GM19372 (cell line): ENCODE measurements at regions not wholly inside any gene's neighbourhood (a gene's known extent, or its start where the extent isn't known, plus 50 kb on each side); places are given as distances from the start of the nearest gene placed in this dataset.
"Not testable (repeated sequence)": the region's sequence is repeated elsewhere in the genome, so short reads cannot be mapped to it uniquely, and the experiment has no call there.

ENCODE experiments used
- ATAC-seq: cut with Tn5 transposase; IDR thresholded peaks from one replicate; pipeline ENCODE4 v1.9.1; 2021; ENCODE audit warnings: mild to moderate bottlenecking, low read depth, moderate library complexity; ENCODE audit not compliant: unreplicated experiment

DNA sequence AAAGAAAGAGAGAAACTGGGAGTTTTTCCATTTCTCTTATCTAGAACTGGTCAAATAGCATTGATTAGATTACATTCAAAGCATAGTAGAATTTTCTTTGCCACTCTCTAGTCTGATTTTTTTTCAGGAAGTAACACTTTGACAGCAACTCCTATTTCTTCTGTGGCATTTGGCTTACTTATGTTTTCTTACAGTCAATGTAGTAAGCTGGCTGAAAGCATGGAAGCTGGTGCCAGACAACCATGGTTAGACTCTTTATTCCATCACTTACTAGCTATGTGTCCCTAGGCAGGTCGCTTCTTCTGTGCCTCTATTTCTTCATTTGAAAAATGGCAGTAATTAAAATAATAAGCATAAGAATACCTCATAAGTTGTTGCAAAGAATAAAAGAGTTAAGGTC, 54.2 kb upstream of the OPRM1 start:
- no peak for ATAC-seq

DNA sequence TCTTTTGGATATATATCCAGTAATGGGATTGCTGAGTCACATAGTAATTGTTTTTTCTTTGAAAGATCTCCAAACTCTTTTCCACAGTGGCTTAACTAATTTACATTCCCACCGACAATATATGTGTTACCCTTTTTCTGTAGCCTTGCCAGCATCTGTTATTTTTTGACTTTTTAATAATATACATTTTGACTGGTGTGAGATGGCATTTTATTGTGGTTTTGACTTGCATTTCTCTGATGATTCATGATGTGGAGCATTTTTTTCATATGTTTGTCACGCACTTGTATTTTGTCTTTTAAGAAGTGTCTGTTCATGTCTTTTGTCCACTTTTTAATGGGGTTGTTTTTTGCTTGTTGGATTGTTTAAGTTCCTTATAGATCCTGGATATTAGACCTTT, 58.9 kb upstream of the OPRM1 start:
- ATAC-seq = no peak

DNA sequence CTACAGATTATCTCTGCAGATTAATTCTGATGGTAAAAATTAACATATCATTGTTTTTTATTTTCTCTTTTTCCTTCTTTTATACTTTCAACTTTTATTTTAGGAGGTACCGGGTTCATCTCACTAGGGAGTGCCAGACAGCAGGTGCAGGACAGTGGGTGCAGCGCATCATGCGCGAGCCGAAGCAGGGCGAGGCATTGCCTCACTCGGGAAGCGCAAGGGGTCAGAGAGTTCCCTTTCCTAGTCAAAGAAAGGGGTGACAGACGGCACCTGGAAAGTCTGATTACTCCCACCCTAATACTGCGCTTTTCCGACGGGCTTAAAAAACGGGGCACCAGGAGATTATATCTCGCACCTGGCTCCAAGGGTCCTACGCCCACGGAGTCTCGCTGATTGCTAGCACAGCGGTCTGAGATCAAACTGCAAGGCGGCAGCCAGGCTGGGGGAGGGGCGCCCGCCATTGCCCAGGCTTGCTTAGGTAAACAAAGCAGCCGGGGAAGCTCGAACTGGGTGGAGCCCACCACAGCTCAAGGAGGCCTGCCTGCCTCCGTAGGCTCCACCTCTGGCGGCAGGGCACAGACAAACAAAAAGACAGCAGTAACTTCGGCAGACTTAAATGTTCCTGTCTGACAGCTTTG, 60.0 kb upstream of the OPRM1 start:
- ATAC-seq = not testable (repeated sequence)

DNA sequence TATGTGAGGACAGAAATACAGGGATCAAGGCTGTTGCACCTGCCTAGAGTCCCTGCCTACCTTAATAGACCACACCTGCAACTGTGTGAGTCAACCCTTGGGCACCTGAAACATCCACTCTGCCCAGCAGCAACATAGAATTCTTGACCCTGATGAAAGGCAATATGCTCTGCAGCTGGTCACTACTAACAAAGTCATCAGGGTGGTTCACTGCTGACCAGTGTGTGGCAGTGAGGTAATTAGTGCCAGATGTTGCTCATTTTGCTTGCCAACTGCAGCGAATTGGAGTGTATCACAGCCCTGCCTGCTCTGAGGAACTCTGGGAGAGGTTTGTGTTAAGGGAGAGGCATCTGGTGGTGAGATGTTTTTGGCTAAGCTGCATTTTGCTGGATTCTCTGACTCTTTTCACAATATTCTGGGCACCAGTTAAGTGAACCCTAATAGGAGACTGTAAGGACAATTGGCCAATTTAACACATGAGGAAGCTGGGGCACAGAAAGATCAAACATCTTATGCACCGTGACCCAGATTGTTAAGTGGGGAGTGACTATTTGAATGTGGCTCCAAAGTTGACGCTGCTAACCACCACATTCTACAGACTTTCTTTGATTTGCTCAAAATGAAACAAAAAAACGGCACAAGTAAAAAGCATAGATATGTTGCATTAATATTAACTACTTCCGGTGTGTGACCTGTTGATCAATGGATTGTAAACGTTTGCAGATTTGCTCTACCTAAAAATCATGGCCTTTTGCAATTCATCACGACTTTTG, 61.9 kb upstream of the OPRM1 start:
- ATAC-seq = no peak

DNA sequence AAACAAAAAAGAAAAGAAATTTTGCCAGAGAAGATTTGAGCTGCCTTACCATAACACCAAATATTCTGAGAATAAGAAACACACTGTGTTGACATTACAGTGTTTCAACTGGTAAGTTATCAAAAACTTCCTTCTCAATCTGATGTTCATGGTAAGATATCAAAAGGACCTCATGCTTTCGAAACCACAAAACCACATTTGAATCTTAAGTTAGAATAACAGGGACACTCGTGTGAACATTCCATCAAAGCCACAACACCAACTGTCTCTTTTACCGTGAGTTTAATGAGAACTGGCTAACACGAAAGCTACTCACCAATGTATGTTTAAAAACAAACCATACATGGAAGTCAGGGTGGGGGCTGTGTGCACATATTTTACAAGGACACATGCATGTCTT, 73.0 kb upstream of the OPRM1 start:
- no peak for ATAC-seq

DNA sequence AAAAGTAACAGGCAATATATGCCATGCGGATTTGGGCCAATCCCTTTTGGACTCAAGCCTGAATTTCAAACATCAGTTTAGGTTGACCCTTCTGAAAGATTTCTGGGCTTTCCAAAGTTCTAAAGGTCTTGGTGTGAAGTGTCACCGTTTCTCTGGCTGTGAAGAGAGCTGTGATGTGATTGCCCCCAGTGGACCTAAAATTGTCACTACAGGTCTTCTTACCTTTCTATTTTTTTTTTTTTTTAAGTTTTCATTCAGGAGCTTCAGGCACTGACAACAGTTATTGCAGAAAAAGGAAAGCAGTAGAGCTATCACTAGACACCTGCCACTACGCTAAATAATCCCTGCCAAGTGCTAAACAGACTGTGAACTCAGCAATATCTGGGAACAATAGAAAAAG, 75.7 kb upstream of the OPRM1 start:
- no peak for ATAC-seq

DNA sequence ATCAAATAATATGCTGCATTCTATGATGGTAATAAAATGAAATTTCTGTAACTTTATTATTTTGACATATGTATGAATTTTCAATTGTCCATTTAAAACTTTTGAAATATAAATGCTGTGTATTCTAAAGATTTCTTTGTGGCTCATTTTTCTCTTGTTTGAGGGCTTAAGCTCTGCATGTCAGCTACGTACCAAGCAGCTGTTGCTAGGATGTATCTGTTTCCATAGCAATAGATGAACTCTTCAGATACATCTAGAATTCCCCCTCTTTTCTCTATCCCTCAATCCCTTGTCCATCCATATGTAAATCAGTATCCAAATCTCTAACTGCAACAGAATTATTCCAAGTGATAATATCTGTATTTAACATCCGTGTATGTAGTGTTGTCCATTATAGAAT, 76.5 kb upstream of the OPRM1 start:
- no peak for ATAC-seq

DNA sequence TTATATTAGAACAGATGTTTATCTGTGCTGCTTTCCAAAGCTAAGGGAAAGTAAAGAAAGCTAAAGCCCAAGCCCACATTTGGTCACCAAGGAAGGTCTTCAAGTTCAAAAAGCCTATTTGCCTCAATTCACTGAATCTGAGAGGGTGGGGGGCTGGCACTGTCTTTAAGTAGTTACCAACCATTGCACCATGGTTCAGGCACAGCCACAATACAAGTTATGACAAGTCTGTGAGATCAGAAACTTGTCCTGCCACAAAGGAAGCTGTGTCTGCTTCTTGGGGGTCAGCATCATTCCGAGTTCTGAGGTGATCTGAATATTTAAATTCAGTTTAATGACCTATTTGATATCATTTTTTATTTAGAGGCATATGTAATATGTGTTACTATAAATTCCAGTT, 78.3 kb upstream of the OPRM1 start:
- no peak for ATAC-seq

DNA sequence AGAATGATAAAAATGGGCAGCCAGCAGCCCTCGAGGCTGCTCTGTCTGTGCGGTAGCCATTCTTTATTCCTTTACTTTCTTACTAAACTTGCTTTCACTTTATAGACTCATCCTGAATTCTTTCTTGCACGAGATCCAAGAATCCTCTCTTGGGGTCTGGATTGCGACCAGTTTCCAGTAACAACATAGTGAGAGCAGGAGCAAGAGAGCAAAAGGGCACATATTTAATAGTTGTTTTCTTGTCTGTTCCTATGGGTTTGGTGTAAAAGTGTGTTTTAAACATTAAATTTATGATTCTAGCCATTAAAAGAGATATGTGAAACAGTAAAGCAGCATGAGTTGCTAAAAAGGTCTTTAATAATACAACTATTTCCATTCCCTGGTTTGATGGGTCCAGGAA, 78.8 kb upstream of the OPRM1 start:
- no peak for ATAC-seq

DNA sequence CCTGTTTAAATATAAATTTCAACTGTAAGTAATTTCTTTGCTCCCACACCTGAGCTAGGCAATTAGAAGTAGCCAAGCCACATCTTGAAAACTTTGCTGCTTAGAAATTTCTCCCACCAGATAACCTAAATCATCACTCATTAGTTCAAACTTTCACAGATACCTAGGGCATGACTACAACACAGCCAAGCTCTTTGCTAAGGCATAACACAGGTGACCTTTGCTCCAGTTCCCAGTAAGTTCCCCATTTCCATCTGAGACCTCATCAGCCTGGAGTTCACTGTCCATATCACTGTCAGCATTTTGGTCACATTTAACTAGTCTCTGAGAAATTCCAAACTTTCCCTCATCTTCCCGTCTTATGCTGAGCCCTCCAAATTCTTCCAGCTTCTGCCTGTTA, 79.8 kb upstream of the OPRM1 start:
- ATAC-seq = no peak

DNA sequence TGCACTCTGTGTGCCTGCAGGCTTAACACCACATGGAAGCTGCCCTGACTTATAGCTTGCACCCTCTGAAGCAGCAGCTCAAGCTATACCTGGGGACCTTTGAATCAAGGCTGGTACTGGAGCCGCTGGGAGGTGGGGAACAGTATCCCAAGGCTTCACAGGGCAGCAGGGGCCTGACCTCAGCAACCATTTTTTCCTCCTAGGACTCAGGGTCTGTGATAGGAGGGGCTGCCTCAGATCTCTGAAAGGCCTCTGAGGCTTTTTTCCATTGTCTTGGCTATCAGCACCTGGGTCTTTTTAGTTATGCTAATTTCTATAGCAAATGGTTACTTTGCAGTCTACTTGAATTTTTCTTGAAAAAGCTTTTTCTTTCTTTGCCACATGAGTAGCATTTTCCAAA, 80.2 kb upstream of the OPRM1 start:
- no peak for ATAC-seq

DNA sequence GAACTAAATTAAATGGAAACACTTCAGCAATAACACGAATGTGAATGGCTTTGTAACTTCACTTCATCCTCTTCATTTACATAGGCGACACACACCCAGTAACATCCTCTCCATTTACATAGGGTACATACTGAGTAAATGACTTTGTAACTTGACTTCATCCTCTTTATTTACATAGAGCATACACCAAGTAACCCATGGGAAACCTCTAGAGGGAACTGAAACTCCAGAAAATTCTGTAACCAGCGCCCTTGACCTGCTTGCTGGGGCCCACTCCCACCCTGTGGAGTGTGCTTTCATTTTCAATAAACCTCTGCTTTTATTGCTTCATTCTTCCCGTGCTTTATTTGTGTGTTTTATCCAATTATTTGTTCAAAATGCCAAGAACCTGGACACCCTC, 81.6 kb upstream of the OPRM1 start:
- ATAC-seq = peak; percentile 95

DNA sequence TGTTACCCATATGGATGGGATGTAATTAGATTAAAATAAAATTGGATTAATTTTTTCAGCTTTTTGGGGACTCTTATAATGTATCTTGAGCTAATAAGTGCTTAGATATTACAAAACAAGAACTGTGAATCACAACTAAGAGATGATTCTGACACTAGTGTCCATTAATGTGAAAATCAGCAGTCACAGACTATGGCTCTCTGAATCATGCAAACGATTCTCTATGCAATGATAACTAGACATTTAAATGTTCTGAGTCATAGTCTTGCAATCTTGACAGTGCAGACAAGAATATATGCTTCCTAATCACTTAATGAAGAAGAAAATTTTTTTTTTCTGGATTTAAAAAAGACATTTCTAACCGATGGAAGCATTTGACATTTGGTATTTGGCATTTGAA, 82.2 kb upstream of the OPRM1 start:
- ATAC-seq = no peak

DNA sequence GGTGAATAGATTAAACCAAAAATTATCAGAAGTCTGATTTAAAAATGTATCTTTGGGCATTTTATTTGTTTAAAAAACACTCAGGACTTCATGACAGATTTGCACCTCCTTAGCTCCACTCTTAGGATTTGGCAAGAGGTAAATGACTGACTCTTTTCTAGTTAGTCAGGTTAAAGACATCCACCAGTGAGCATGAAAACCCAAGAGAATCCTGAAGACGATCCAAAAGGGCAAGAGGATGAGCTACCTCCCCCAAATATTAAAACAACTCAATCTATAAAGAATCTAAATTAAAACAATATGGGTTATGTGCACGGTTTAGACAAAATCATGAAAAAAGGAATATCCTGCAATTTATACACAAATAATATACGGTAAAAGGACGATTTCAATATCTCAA, 89.4 kb upstream of the OPRM1 start:
- no peak for ATAC-seq

DNA sequence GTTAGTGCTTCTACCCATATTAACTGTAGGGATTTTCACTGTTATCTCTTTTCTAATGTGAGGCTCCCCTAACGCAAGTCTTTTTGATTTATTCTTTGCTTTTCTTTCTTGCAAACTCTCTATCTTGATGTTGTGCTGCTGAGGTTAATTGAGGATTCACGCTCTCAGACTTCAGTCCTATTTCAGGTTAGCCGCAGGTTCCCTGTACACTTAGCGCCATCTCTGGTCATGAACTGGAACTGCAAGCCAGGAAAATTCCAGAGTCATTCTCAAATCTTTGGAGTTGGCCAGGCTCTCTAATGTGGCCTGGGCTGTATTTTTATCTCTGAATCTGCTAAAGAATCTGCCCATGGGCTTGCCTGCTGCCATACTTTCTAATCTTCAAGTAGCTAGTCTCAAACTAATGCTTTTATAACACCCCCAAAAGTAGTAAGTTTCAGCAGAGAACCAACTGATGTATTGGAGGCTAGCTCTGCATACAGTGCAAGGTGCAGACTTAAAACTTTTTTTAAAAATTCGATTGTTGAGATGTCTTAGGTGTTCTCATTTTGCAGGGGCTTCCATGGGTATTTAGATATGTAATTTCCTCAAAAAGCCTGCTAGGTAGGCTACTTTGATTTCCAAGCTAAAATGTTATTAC, 91.1 kb upstream of the OPRM1 start:
- ATAC-seq = peak; percentile 48

DNA sequence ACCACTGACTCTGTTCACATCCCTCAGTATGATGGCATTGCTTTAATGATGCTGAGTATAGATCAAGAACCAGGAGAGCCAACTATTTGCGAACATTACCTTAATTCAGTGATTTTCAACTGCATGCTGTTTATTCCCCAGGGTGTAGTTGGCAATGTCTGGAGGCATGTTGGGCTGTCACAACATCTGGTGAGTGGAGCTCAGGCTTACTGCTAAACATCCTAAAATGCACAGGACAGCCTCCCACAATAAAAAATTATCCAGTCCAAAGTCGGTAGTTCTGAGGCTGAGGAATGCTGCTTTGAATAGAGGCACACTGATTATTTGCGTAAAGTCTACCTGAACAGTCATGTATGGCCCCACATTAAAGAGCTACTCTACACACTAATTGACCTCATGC, 94.8 kb upstream of the OPRM1 start:
- ATAC-seq = no peak

DNA sequence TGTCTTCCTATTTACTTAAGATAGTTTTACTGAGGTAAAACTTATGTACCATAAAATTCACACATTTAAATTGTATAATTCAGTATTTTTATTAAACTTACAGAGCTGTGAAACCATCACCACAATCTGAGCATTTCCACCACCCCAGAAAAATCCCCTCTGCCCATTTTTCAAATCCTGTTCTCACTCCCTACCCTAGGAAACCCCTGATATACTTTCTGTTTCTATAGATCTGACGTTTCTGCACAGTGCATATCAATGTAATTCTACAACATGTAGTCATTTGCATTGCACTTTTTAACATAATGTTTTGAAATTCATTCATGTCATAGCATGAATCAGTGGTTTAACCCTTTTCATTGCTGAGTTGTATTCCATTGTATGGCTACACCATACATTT, 96.7 kb upstream of the OPRM1 start:
- no peak for ATAC-seq

DNA sequence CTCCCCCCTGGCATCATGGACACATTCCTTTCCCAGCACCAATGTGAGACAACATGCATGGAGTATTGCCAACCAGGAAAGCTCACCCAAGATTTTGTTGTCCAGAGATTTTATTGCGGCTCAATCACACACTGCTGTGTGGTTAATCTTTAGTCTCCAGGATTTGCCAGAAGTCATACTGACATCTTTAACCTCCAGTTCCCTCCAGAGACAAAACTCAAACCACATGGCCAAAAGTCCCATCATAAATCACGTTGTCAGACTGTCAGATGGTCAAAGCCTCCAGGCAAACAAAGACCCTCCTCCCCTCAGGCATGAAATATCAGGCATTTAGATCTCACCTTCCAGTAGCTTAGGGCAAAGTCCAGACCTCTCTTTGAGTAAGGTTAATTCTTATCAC, 97.3 kb upstream of the OPRM1 start:
- ATAC-seq = no peak

DNA sequence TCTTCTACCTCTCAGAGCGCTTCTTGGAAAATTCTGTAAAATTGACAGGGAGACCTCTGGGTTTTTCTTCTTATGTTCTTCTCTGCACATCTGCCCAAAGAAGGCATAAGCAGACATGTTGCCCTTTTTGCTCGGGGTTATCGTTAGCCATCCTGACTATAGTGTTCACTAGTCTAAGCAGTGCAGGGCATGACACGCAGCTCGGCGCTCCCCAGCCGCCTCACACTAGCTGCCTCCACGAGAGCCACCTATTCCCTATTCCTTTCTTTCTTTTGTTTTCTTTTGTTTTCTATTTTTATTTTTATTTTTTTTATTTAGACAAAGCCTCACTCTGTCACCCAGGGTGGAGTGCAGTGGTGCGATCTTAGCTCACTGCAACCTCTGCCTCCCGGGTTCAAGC, 100.2 kb upstream of the OPRM1 start:
- no peak for ATAC-seq

DNA sequence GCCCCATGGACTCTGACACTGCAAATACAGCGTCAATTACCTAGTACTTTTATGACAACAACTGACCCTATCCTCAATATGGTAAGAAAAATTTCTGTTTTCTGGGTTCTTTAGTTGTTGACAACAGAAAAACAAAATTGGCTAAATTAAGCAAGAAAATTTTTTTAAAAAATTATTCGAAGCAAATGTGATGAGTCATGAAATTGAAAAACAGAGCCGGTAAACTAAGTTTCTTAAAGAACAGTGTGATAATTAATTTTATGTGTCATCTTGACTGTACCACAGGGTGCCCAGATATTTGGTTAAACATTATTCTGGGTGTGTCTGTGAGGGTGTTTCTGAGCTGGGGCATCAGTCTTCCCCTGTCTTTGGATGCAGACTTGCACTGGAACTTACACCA, 107.6 kb upstream of the OPRM1 start:
- no peak for ATAC-seq

DNA sequence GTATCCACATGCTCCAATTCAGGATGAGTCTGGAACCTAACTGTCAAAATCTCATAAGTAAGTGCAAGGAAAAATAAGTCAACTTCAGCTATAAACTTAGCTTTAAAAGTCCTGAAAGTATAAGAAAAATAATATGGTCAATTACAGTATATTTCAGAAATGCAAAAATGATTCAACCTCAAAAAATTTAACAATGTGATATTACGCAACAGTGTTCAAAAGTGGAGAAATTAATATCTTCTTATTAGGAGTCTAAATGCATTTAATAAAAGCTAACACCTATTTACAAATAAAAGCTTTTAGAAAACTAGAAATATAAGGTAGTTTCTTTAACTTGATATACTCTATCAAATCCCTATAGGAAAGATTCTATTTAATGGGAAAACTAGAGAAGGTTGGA, 111.2 kb upstream of the OPRM1 start:
- no peak for ATAC-seq
